Thyroid gland (tissue), 4 donors: ENCODE measurements at regions not wholly inside any gene's neighbourhood (a gene's known extent, or its start where the extent isn't known, plus 50 kb on each side); places are given as distances from the start of the nearest gene placed in this dataset.

ENCODE experiments used
- CTCF ChIP-seq, 6 experiments: fragments of 200-600 bp in 3 of 6; fragments of 450-650 bp in 3 of 6; sonication (generic) in 3 of 6; IDR thresholded peaks; one replicate each; pipeline ENCODE4 v1.5.1; 2016 to 2019; ENCODE audit warnings: antibody characterized with exemption in 6 of 6, mild to moderate bottlenecking in 2 of 6, inconsistent platforms in 1 of 6, moderate library complexity in 1 of 6
- POLR2A ChIP-seq, 2 donors: fragments of 450-650 bp; IDR thresholded peaks; one replicate each; pipeline ENCODE4 v1.6.1; 2017; ENCODE audit warnings: antibody characterized with exemption in 2 of 2, mild to moderate bottlenecking in 2 of 2, moderate library complexity in 1 of 2

- TF ChIP-seq CTCF (IDR thresholded peaks at IDR 0.05) (peak in 1 of 6 experiments; percentile 38), POLR2A (IDR thresholded peaks at IDR 0.05) (no peak)
These were observed 347.5 kb downstream of the METTL4 start for GRCh38 chr18:2223849-2224248.
